IMR-90 (cell line): ENCODE measurements at regions not wholly inside any gene's neighbourhood (a gene's known extent, or its start where the extent isn't known, plus 50 kb on each side); places are given as distances from the start of the nearest gene placed in this dataset.

Experiments used
- ATAC-seq: fragments of 200-7000 bp; cut with Tn5 transposase; 2 replicates; pipeline ENCODE4 v1.9.1; 2020; ENCODE audit warnings: low read depth, mild to moderate bottlenecking, moderate library complexity
- BruUV-seq: library from RNA; stranded (reverse); fragments of 400-500 nt; replicated peaks from 2 replicates; lab custom pipeline; 2021; lab: Mats Ljungman, UMichigan
- CTCF ChIA-PET: fragments of 300-600 bp; formaldehyde crosslinking; extraction: SDS; loops from one replicate; lab custom pipeline; 2021; ENCODE audit warnings: antibody characterized with exemption; lab: Yijun Ruan, JAX
- POLR2A ChIA-PET: fragments of 300-600 bp; sonication (Branson Sonifier 250); formaldehyde crosslinking; loops from one replicate; lab custom pipeline; 2022; ENCODE audit warnings: antibody characterized with exemption; ENCODE audit not compliant: unreplicated experiment; lab: Charles Lee
- DNase-seq: peaks from one replicate; pipeline ENCODE4 v3.0.0; 2013
- H2AFZ ChIP-seq: replicated peaks from 2 replicates; pipeline ENCODE3; 2013; ENCODE audit warnings: low read length, mild to moderate bottlenecking; ENCODE audit not compliant: poor library complexity
- H2AK5ac ChIP-seq: 2 replicates; pipeline ENCODE4 v1.6.1; 2013; ENCODE audit warnings: low read depth, low read length, inconsistent platforms
- H2AK9ac ChIP-seq: replicated peaks from 2 replicates; pipeline ENCODE3; 2013; ENCODE audit warnings: mild to moderate bottlenecking, low read depth, low read length, moderate library complexity; ENCODE audit not compliant: poor library complexity
- H2BK120ac ChIP-seq: 2 replicates; pipeline ENCODE4 v1.6.1; 2013; ENCODE audit warnings: low read depth, low read length, inconsistent platforms
- H2BK15ac ChIP-seq: 3 replicates; pipeline ENCODE4 v1.6.1; 2013; ENCODE audit warnings: low read depth, low read length, inconsistent platforms
- H2BK20ac ChIP-seq: 2 replicates; pipeline ENCODE4 v1.6.1; 2013; ENCODE audit warnings: low read depth, mild to moderate bottlenecking, inconsistent platforms, low read length, moderate library complexity
- H2BK5ac ChIP-seq: 2 replicates; pipeline ENCODE4 v1.6.1; 2013; ENCODE audit warnings: mild to moderate bottlenecking, low read depth, low read length, inconsistent platforms; ENCODE audit not compliant: poor library complexity, severe bottlenecking
- H3K14ac ChIP-seq: replicated peaks from 2 replicates; pipeline ENCODE4 v1.6.1; 2013; ENCODE audit warnings: low read depth, low read length, inconsistent platforms
- H3K18ac ChIP-seq: 2 replicates; pipeline ENCODE4 v1.6.1; 2013; ENCODE audit warnings: low read depth, low read length, control low read depth
- H3K23ac ChIP-seq: 2 replicates; pipeline ENCODE4 v1.6.1; 2013; ENCODE audit warnings: low read depth, low read length, inconsistent platforms
- H3K27ac ChIP-seq: 2 replicates; pipeline ENCODE4 v1.5.1; 2013; ENCODE audit warnings: mild to moderate bottlenecking, control low read depth, low read length; ENCODE audit not compliant: insufficient read depth
- H3K27me3 ChIP-seq: 2 replicates; pipeline ENCODE4 v1.6.1; 2013; ENCODE audit warnings: low read length; ENCODE audit not compliant: control insufficient read depth, insufficient read depth
- H3K36me3 ChIP-seq: 2 replicates; pipeline ENCODE4 v1.6.1; 2013; ENCODE audit warnings: low read length, mixed read lengths; ENCODE audit not compliant: control insufficient read depth, insufficient read depth
- H3K4ac ChIP-seq: 2 replicates; pipeline ENCODE4 v1.6.1; 2013; ENCODE audit warnings: low read depth, low read length, inconsistent platforms
- H3K4me1 ChIP-seq: 2 replicates; pipeline ENCODE4 v1.6.1; 2013; ENCODE audit warnings: low read length, mixed read lengths; ENCODE audit not compliant: control insufficient read depth, insufficient read depth
- H3K4me2 ChIP-seq: 2 replicates; pipeline ENCODE4 v1.6.1; 2013; ENCODE audit warnings: low read depth, mild to moderate bottlenecking, control low read depth, low read length, moderate library complexity
- H3K4me3 ChIP-seq: 2 replicates; pipeline ENCODE4 v1.5.1; 2013; ENCODE audit warnings: low read depth, mild to moderate bottlenecking, control low read depth, low read length, moderate library complexity; ENCODE audit not compliant: insufficient read depth
- H3K56ac ChIP-seq: 2 replicates; pipeline ENCODE4 v1.6.1; 2013; ENCODE audit warnings: low read length, inconsistent platforms; ENCODE audit not compliant: insufficient read depth; ENCODE audit errors: extremely low read depth
- H3K79me1 ChIP-seq, 2 experiments: 2 replicates each; pipeline ENCODE4 v1.6.1; 2013; ENCODE audit warnings: low read length in 2 of 2, inconsistent platforms in 1 of 2, low read depth in 1 of 2
- H3K9ac ChIP-seq: 2 replicates; pipeline ENCODE4 v1.6.1; 2013; ENCODE audit warnings: low read depth, low read length, control low read depth
- H3K9me1 ChIP-seq: 2 replicates; pipeline ENCODE4 v1.6.1; 2013; ENCODE audit warnings: low read length, inconsistent platforms; ENCODE audit not compliant: insufficient read depth
- H3K9me3 ChIP-seq: 2 replicates; pipeline ENCODE4 v1.6.1; 2013; ENCODE audit warnings: low read length; ENCODE audit not compliant: control insufficient read depth, insufficient read depth
- H4K20me1 ChIP-seq: 2 replicates; pipeline ENCODE4 v1.6.1; 2013; ENCODE audit warnings: low read length, inconsistent platforms; ENCODE audit not compliant: insufficient read depth
- H4K5ac ChIP-seq: 2 replicates; pipeline ENCODE4 v1.6.1; 2013; ENCODE audit warnings: mild to moderate bottlenecking, low read depth, low read length, control low read depth
- H4K8ac ChIP-seq, 2 experiments: 2 replicates each; pipeline ENCODE4 v1.6.1; 2013; ENCODE audit warnings: low read depth in 2 of 2, low read length in 2 of 2, control low read depth in 1 of 2, inconsistent platforms in 1 of 2
- H4K91ac ChIP-seq: 2 replicates; pipeline ENCODE4 v1.6.1; 2013; ENCODE audit warnings: low read depth, low read length, inconsistent platforms; ENCODE audit not compliant: insufficient read depth
- BHLHE40 ChIP-seq: fragments of 150-350 bp; IDR thresholded peaks from 2 replicates; pipeline ENCODE4 v1.6.1; 2016; ENCODE audit warnings: mild to moderate bottlenecking, low read depth, low read length
- CHD1 ChIP-seq: IDR thresholded peaks from 2 replicates; pipeline ENCODE4 v1.6.1; 2012; ENCODE audit warnings: low read depth, low read length, improper control_type of control experiment
- FOS ChIP-seq: fragments of 150-350 bp; IDR thresholded peaks from 2 replicates; pipeline ENCODE4 v1.6.1; 2016; ENCODE audit warnings: low read depth, low read length
- MAFK ChIP-seq: IDR thresholded peaks from 2 replicates; pipeline ENCODE4 v1.6.1; 2012; ENCODE audit warnings: low read depth, low read length, improper control_type of control experiment
- MXI1 ChIP-seq: IDR thresholded peaks from 2 replicates; pipeline ENCODE4 v1.6.1; 2012; ENCODE audit warnings: low read depth, mild to moderate bottlenecking, low read length, moderate library complexity, borderline replicate concordance
- NFE2L2 ChIP-seq: fragments of 150-350 bp; IDR thresholded peaks from 2 replicates; pipeline ENCODE4 v1.6.1; 2016; ENCODE audit warnings: low read depth, mild to moderate bottlenecking, low read length
- POLR2A ChIP-seq: IDR thresholded peaks from 2 replicates; pipeline ENCODE4 v1.6.1; 2012; ENCODE audit warnings: mild to moderate bottlenecking, low read depth, low read length
- RAD21 ChIP-seq: IDR thresholded peaks from 2 replicates; pipeline ENCODE4 v1.6.1; 2012; ENCODE audit warnings: low read length, improper control_type of control experiment
- RFX5 ChIP-seq: IDR thresholded peaks from 2 replicates; pipeline ENCODE4 v1.8.0; 2012; ENCODE audit warnings: low read depth, mild to moderate bottlenecking, low read length, moderate library complexity
- SMC3 ChIP-seq: fragments of 150-350 bp; IDR thresholded peaks from 2 replicates; pipeline ENCODE4 v1.6.1; 2016; ENCODE audit warnings: low read depth, mild to moderate bottlenecking, antibody characterized with exemption, low read length, moderate library complexity
- USF2 ChIP-seq: fragments of 150-350 bp; IDR thresholded peaks from 2 replicates; pipeline ENCODE4 v1.6.1; 2017; ENCODE audit warnings: mild to moderate bottlenecking, antibody characterized with exemption, low read length, low read depth
- WGBS, 2 experiments: methylation state at CpG; one replicate each; pipeline versions ENCODE4 v1.1.5 to v1.1.7; 2013; ENCODE audit warnings: missing lambda C conversion rate in 2 of 2; ENCODE audit not compliant: insufficient read length in 1 of 2; ENCODE audit errors: extremely low coverage in 2 of 2; 5-methylcytosine and 5-hydroxymethylcytosine counted together
- dilution Hi-C: fragments of 300-500 bp; cut with HindIII; formaldehyde crosslinking; loops from one replicate; pipeline ENCODE4 v1.14.3; 2018; ENCODE audit warnings: low sequenced_read_pairs; ENCODE audit not compliant: unreplicated experiment
- in situ Hi-C: fragments of 300-500 bp; cut with MboI; formaldehyde crosslinking; loops from 3 replicates; pipeline ENCODE4 v1.14.3; 2019; ENCODE audit warnings: low sequenced_read_pairs, inconsistent platforms, mixed read lengths
- intact Hi-C: fragments of 100-400 bp; cut with micrococcal nuclease; formaldehyde crosslinking; loops from 2 replicates; pipeline ENCODE4 v1.10.0; 2022
- TF ChIP-seq, protein P1 (sequence below): conservative IDR thresholded peaks from 2 replicates; pipeline ENCODE4 v1.5.1; 2012; ENCODE audit warnings: mild to moderate bottlenecking, low read depth, low read length, improper control_type of control experiment

DNA sequence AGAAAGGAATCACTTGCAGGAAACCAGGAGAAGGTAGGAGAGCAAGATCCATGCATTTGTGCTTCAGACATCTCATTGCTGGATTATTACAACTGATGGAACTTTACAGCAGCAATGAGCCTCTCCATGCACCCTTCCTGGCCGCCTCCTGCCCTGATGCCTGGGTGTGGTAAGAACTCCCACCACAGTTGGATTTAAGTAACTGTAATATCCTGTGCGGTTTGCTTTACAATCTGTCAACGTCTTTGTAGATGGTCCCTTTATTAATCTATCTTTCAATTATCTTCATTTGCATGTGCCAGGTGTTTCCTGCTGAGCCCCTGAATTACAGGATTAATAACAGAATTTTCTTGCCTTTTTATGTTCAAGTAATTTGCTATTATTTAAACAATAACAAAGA is 1300.5 kb upstream of the TMEM132C start:
- H4K20me1 ChIP-seq, result no peaks in the 10 kb centered on the region
- dilution Hi-C loops, result no loop called here
- no peak overlapping the region for H3K56ac ChIP-seq
- H2BK20ac ChIP-seq, result no peak overlapping the region
- no peak overlapping the region for H3K4me3 ChIP-seq
- H2BK15ac ChIP-seq, result no peak overlapping the region
- H4K8ac ChIP-seq, result no peak overlapping the region
- no peak overlapping the region for H2AK9ac ChIP-seq
- no peaks in the 10 kb centered on the region for H3K79me1 ChIP-seq
- H2BK5ac ChIP-seq, result no peak overlapping the region
- ATAC-seq, result no peak
- no peak overlapping the region for H4K5ac ChIP-seq
- H2AFZ ChIP-seq, result no peak overlapping the region
- H3K4ac ChIP-seq, result no peak overlapping the region
- no peak overlapping the region for H3K4me2 ChIP-seq
- peaks cover 2% of the 10 kb centered on the region for H3K9me3 ChIP-seq
- no peaks in the 10 kb centered on the region for H3K4me1 ChIP-seq
- H3K36me3 ChIP-seq, result no peaks in the 10 kb centered on the region
- intact Hi-C loops, result no loop called here
- no CpG with 5 or more reads among the region's 3 CpGs for WGBS, 2 experiments
- BruUV-seq, result no TSS peak
- H3K23ac ChIP-seq, result no peak overlapping the region
- TF ChIP-seq USF2 (no peak), MAFK (no peak), POLR2A (no peak), RFX5 (no peak), SMC3 (no peak), FOS (no peak), CHD1 (no peak), MXI1 (no peak), NFE2L2 (no peak), RAD21 (no peak), BHLHE40 (no peak)
- TF ChIP-seq, protein P1, sequence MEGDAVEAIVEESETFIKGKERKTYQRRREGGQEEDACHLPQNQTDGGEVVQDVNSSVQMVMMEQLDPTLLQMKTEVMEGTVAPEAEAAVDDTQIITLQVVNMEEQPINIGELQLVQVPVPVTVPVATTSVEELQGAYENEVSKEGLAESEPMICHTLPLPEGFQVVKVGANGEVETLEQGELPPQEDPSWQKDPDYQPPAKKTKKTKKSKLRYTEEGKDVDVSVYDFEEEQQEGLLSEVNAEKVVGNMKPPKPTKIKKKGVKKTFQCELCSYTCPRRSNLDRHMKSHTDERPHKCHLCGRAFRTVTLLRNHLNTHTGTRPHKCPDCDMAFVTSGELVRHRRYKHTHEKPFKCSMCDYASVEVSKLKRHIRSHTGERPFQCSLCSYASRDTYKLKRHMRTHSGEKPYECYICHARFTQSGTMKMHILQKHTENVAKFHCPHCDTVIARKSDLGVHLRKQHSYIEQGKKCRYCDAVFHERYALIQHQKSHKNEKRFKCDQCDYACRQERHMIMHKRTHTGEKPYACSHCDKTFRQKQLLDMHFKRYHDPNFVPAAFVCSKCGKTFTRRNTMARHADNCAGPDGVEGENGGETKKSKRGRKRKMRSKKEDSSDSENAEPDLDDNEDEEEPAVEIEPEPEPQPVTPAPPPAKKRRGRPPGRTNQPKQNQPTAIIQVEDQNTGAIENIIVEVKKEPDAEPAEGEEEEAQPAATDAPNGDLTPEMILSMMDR, result no peak
- CTCF ChIA-PET, result no interaction called here
- no peak overlapping the region for H3K9ac ChIP-seq
- no peak overlapping the region for H3K18ac ChIP-seq
- no peak overlapping the region for H3K27ac ChIP-seq
- H2AK5ac ChIP-seq, result no peak overlapping the region
- in situ Hi-C loops, result no loop called here
- H3K27me3 ChIP-seq, result no peaks in the 10 kb centered on the region
- DNase-seq, result no peak
- no peak overlapping the region for H2BK120ac ChIP-seq
- H4K91ac ChIP-seq, result no peak overlapping the region
- H3K9me1 ChIP-seq, result no peaks in the 10 kb centered on the region
- no peak overlapping the region for H3K14ac ChIP-seq
- POLR2A ChIA-PET, result no interaction called here
